Upper lobe of left lung (tissue), 4 donors: ENCODE measurements at regions not wholly inside any gene's neighbourhood (a gene's known extent, or its start where the extent isn't known, plus 50 kb on each side); places are given as distances from the start of the nearest gene placed in this dataset.

Source experiments
- CTCF ChIP-seq, 6 experiments: fragments of 450-650 bp in 4 of 6; fragments of 200-600 bp in 2 of 6; sonication (generic) in 2 of 6; IDR thresholded peaks; one replicate each; pipeline ENCODE4 v1.5.1; 2016 to 2019; ENCODE audit warnings: antibody characterized with exemption in 6 of 6
- EP300 ChIP-seq, 4 donors: sonication (generic); formaldehyde crosslinking; IDR thresholded peaks; one replicate each; pipeline ENCODE4 v1.5.1; 2017; ENCODE audit warnings: antibody characterized with exemption in 4 of 4, control low read depth in 2 of 4
- POLR2A ChIP-seq, 4 donors: fragments of 450-650 bp; IDR thresholded peaks; one replicate each; pipeline ENCODE4 v1.5.1; 2016 to 2017; ENCODE audit warnings: antibody characterized with exemption in 4 of 4, mild to moderate bottlenecking in 2 of 4
- POLR2AphosphoS5 ChIP-seq, 2 donors: sonication (generic); formaldehyde crosslinking; IDR thresholded peaks; one replicate each; pipeline ENCODE4 v1.5.1; 2017; ENCODE audit warnings: antibody characterized with exemption in 2 of 2

DNA sequence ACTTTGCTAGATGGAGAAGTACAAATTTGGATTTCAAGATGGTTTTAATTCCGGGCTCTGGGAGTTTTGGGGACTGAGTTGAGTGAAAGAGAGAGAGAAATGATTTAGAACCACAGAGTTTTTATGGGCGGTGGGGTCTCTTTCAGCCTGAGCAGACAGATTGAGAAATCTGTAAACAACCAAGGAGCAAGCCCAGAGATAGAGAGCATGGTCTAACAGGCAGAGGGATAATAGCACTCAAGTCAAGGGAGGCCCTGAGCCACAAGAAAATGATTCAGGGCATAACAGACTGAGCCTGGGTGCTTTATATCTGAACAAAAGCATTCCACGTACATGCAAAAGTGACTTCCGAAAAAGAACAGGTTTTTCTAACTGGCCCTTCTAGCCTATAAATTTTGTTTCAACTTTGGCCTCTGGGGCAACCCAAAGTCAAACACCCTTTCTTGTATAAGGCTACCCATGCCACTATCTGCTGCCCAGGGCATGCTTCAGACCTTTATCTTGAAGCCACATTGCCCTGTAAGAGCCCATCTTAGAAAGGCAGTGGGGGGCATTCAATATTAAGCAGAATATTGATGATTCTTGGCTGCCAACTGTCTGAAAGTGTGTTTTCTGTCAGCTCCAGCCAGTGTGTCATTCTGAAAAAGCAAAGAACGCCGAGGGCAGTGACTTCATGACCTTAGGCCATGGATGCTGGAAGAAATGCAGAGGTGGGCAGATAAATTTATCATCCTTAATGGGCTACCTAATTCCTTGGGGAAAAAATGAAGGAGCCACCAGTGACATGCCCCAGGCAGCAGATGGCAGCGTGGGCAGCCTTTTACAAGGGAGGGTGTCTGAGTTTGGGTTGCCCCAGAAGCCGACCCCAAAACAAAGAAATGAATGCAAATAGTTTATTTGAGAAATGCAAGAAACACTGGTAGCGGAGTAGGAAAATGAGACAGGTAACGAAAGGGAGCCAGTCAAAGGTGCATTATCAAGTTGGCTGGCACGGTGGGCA is 637.6 kb downstream of the MID1IP1 start:
- no peak for TF ChIP-seq CTCF (IDR thresholded peaks at IDR 0.05)
- TF ChIP-seq POLR2A (IDR thresholded peaks at IDR 0.05), result no peak
- no peak for TF ChIP-seq EP300 (IDR thresholded peaks at IDR 0.05)
- no peak for TF ChIP-seq POLR2AphosphoS5 (IDR thresholded peaks at IDR 0.05)
